GM06990 (cell line): ENCODE measurements at regions not wholly inside any gene's neighbourhood (a gene's known extent, or its start where the extent isn't known, plus 50 kb on each side); places are given as distances from the start of the nearest gene placed in this dataset.

Experiments used
- DNase-seq: peaks from one replicate; pipeline ENCODE4 v3.0.0-alpha.2; 2011; ENCODE audit not compliant: insufficient read length; ENCODE audit errors: extremely low read depth
- H3K27me3 ChIP-seq: replicated peaks from 2 replicates; pipeline ENCODE4 v1.6.0; 2011; ENCODE audit warnings: low read length; ENCODE audit not compliant: control insufficient read depth, insufficient read depth
- H3K36me3 ChIP-seq: 2 replicates; pipeline ENCODE4 v1.5.1; 2011; ENCODE audit warnings: low read length; ENCODE audit not compliant: control insufficient read depth, insufficient read depth
- H3K4me3 ChIP-seq: replicated peaks from 2 replicates; pipeline ENCODE4 v1.5.1; 2011; ENCODE audit warnings: low read depth, mild to moderate bottlenecking, control low read depth, low read length
- TF ChIP-seq, protein P1 (sequence below): IDR thresholded peaks from 2 replicates; pipeline ENCODE4 v1.5.1; 2011; ENCODE audit warnings: low read length, control low read depth, mild to moderate bottlenecking, inconsistent platforms; ENCODE audit not compliant: insufficient read depth, poor library complexity, severe bottlenecking

GRCh38 chr1:209307846-209308245, 275.7 kb upstream of the CAMK1G start:
- Histone ChIP-seq H3K36me3 (no peaks in the 10 kb centered on the region), H3K4me3 (no peak overlapping the region), H3K27me3 (no peaks in the 10 kb centered on the region; the same call in 1 of the 2 replicates)
- TF ChIP-seq, protein P1, sequence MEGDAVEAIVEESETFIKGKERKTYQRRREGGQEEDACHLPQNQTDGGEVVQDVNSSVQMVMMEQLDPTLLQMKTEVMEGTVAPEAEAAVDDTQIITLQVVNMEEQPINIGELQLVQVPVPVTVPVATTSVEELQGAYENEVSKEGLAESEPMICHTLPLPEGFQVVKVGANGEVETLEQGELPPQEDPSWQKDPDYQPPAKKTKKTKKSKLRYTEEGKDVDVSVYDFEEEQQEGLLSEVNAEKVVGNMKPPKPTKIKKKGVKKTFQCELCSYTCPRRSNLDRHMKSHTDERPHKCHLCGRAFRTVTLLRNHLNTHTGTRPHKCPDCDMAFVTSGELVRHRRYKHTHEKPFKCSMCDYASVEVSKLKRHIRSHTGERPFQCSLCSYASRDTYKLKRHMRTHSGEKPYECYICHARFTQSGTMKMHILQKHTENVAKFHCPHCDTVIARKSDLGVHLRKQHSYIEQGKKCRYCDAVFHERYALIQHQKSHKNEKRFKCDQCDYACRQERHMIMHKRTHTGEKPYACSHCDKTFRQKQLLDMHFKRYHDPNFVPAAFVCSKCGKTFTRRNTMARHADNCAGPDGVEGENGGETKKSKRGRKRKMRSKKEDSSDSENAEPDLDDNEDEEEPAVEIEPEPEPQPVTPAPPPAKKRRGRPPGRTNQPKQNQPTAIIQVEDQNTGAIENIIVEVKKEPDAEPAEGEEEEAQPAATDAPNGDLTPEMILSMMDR = no peak
- no peak for DNase-seq

DNA sequence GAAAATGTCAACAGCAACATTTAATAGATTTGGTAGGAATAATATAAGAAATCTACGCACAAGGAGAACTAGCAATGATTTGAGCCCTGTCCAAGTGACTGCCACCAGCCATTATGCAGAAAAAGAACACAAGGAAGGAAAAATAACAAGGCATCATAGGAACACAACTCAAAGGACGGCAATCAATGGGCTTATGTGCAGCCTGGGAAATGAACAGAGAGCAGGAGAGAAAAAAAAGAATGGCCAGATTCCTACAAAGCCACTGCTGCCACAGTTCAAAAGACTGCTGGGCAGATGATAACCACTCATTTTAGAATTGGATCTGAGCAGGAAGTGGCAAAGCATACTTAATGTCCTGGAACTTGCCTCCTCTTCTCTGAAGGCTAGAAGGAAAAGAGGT, 274.3 kb upstream of the CAMK1G start:
- no peaks in the 10 kb centered on the region for H3K36me3 ChIP-seq
- no peaks in the 10 kb centered on the region; the same call in 1 of the 2 replicates for H3K27me3 ChIP-seq
- no peak overlapping the region for H3K4me3 ChIP-seq
- TF ChIP-seq, protein P1 = no peak
- DNase-seq = no peak

- H3K27me3 ChIP-seq = no peaks in the 10 kb centered on the region; the same call in 1 of the 2 replicates
- TF ChIP-seq, protein P1 = no peak
- DNase-seq = no peak
- no peak overlapping the region for H3K4me3 ChIP-seq
- no peaks in the 10 kb centered on the region for H3K36me3 ChIP-seq
These were observed 271.7 kb upstream of the CAMK1G start for GRCh38 chr1:209311770-209312169.

DNA sequence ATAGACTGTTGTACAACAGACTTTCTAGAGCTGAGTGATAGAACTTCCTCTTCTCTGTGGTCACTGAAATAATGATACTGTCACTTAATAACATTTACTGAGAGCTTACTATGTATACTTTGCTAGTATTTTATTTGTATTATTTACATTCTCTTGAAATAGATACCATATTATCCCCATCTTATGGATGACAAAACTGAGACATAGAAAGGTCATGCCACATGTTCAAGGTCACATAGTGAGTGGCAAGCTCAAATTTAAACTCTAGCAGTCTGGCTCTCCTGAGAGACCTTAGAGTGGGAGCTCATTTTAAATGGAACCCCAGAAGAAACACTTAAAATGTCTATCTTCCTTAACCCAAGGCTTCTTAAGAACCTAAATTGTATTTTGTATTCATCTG, 266.6 kb upstream of the CAMK1G start:
- Histone ChIP-seq H3K36me3 (no peaks in the 10 kb centered on the region), H3K27me3 (no peaks in the 10 kb centered on the region; the same call in 1 of the 2 replicates), H3K4me3 (no peak overlapping the region)
- no peak for DNase-seq
- TF ChIP-seq, protein P1 = no peak

- DNase-seq = no peak
- TF ChIP-seq, protein P1 = no peak
- H3K36me3 ChIP-seq = no peaks in the 10 kb centered on the region
- H3K4me3 ChIP-seq = no peak overlapping the region
- H3K27me3 ChIP-seq = no peaks in the 10 kb centered on the region
These were observed 265.1 kb upstream of the CAMK1G start for GRCh38 chr1:209318181-209319056.
